ENCODE measurements at regions not wholly inside any gene's neighbourhood (a gene's known extent, or its start where the extent isn't known, plus 50 kb on each side); places are given as distances from the start of the nearest gene placed in this dataset.

GRCh38 chr5:69000216-69000919, 93.4 kb upstream of the SLC30A5 start:
- no peak for TF ChIP-seq CTCF (IDR thresholded peaks at IDR 0.05)
- TF ChIP-seq POLR2AphosphoS5 (IDR thresholded peaks at IDR 0.05; ENCODE audit: low read depth, low read length) = no peak
